ENCODE measurements at regions not wholly inside any gene's neighbourhood (a gene's known extent, or its start where the extent isn't known, plus 50 kb on each side); places are given as distances from the start of the nearest gene placed in this dataset.
A peak's percentile ranks its signal among the peaks of the same experiment; 100 is the strongest.

GRCh38 chr3:107927361-107928083 lies 163.3 kb downstream of the CD47 start:
- ChIA-PET POLR2A (interaction anchor here (0.9 kb wide), 1 partner anchor 496 kb away, joined by 3 read pairs; no protein-coding TSS in a partner anchor), CTCF (interaction anchor here (0.6 to 2.8 kb wide), 23 partner anchors 8 to 1109 kb away, joined by 3 to 10 read pairs (median 3); no protein-coding TSS in a partner anchor)
- ATAC-seq, result peak; percentile 92
- H3K4me1 Mint-ChIP-seq, result peaks cover 9 to 15% (median 13%) of the 10 kb centered on the region in 7 donors
- Histone ChIP-seq H3K9me3 (ENCODE audit: control insufficient read depth in 2 of 3, low read length in 3 of 3) (no peaks in the 10 kb centered on the region), H3K27me3 (ENCODE audit: control insufficient read depth in 2 of 2, insufficient read depth in 2 of 2, low read length in 2 of 2) (peaks cover 0 to under 1% of the 10 kb centered on the region in 2 donors), H3K4me1 (ENCODE audit: control insufficient read depth in 2 of 2, insufficient read depth in 2 of 2, low read length in 2 of 2) (peaks cover 5 to 6% of the 10 kb centered on the region in 2 donors), H3K4me3 (ENCODE audit: low read length) (peak overlapping the region; percentile 60), H3K27ac (ENCODE audit: low read depth, low read length) (no peak overlapping the region), H3K36me3 (ENCODE audit: control insufficient read depth in 2 of 3, insufficient read depth in 3 of 3, low read length in 3 of 3) (no peaks in the 10 kb centered on the region)
- peak overlapping the region; percentile 86 to 93 (median 89) for H3K4me3 Mint-ChIP-seq
- intact Hi-C loops (cut with micrococcal nuclease), result loop anchor here (1.0 to 5.0 kb wide), 15 partner anchors 50 to 691 kb away; partner anchors contain the start of genes BBX (in 1 of the 2), CD47 (in 1 of the 2) and IFT57 (in 1 of the 2)
- H3K9me3 Mint-ChIP-seq, result peaks cover 0 to under 1% (median 0%) of the 10 kb centered on the region in 11 donors
- peak; percentile 39 to 71 (median 57) for DNase-seq
- H3K27ac Mint-ChIP-seq, result peak overlapping the region in 5 of 9 donors; percentile 26 to 88 (median 64)
- no peaks in the 10 kb centered on the region for H3K36me3 Mint-ChIP-seq
- H3K27me3 Mint-ChIP-seq, result peaks cover 0 to 17% (median 4%) of the 10 kb centered on the region in 5 donors

- no peaks in the 10 kb centered on the region for H3K36me3 Mint-ChIP-seq
- DNase-seq (no peak), ATAC-seq (no peak)
- no peaks in the 10 kb centered on the region for H3K36me3 ChIP-seq (ENCODE audit: control insufficient read depth in 2 of 3, insufficient read depth in 3 of 3, low read length in 3 of 3)
- H3K4me3 Mint-ChIP-seq, result no peak overlapping the region
- POLR2A ChIA-PET, result no interaction called here
- no peak overlapping the region for H3K4me3 ChIP-seq (ENCODE audit: low read length)
- peak overlapping the region in 1 of 9 donors; percentile 11 for H3K27ac Mint-ChIP-seq
- CTCF ChIA-PET, result interaction anchor here (0.5 to 2.8 kb wide), 3 partner anchors 60 to 570 kb away, joined by 3 to 9 read pairs (median 3); no protein-coding TSS in a partner anchor
- peaks cover 0 to 17% (median 9%) of the 10 kb centered on the region in 5 donors for H3K27me3 Mint-ChIP-seq
- H3K4me1 ChIP-seq (ENCODE audit: control insufficient read depth in 2 of 2, insufficient read depth in 2 of 2, low read length in 2 of 2), result peaks cover 5 to 6% of the 10 kb centered on the region in 2 donors
- H3K9me3 ChIP-seq (ENCODE audit: control insufficient read depth in 2 of 3, low read length in 3 of 3), result no peaks in the 10 kb centered on the region
- intact Hi-C loops (cut with micrococcal nuclease), result loop anchor here (2.0 to 5.0 kb wide), 9 partner anchors 51 to 626 kb away; partner anchors contain the start of genes BBX (in 1 of the 2), CD47 (in 1 of the 2) and IFT57 (in 1 of the 2)
- no peak overlapping the region for H3K27ac ChIP-seq (ENCODE audit: low read depth, low read length)
- no peaks in the 10 kb centered on the region for H3K9me3 Mint-ChIP-seq
- peaks cover 9 to 15% (median 13%) of the 10 kb centered on the region in 7 donors for H3K4me1 Mint-ChIP-seq
- H3K27me3 ChIP-seq (ENCODE audit: control insufficient read depth in 2 of 2, insufficient read depth in 2 of 2, low read length in 2 of 2), result peaks cover 0 to 3% of the 10 kb centered on the region in 2 donors
Observed at GRCh38 chr3:107925851-107926250, 165.0 kb downstream of the CD47 start.

- H3K9me3 Mint-ChIP-seq, result no peaks in the 10 kb centered on the region
- H3K36me3 Mint-ChIP-seq, result peaks cover 0 to 5% (median 0%) of the 10 kb centered on the region in 5 donors
- ATAC-seq, result no peak
- Histone ChIP-seq H3K27me3 (ENCODE audit: control insufficient read depth in 2 of 2, insufficient read depth in 2 of 2, low read length in 2 of 2) (peaks cover 0 to 3% of the 10 kb centered on the region in 2 donors), H3K9me3 (ENCODE audit: control insufficient read depth in 2 of 3, low read length in 3 of 3) (no peaks in the 10 kb centered on the region), H3K36me3 (ENCODE audit: control insufficient read depth in 2 of 3, insufficient read depth in 3 of 3, low read length in 3 of 3) (no peaks in the 10 kb centered on the region), H3K27ac (ENCODE audit: low read depth, low read length) (no peak overlapping the region), H3K4me3 (ENCODE audit: low read length) (no peak overlapping the region), H3K4me1 (ENCODE audit: control insufficient read depth in 2 of 2, insufficient read depth in 2 of 2, low read length in 2 of 2) (no peaks in the 10 kb centered on the region)
- peaks cover 16 to 28% (median 23%) of the 10 kb centered on the region in 5 donors for H3K27me3 Mint-ChIP-seq
- no peak overlapping the region for H3K27ac Mint-ChIP-seq
- ChIA-PET POLR2A (no interaction called here), CTCF (no interaction called here)
- DNase-seq, result no peak
- H3K4me3 Mint-ChIP-seq, result no peak overlapping the region
- intact Hi-C loops (cut with micrococcal nuclease), result no loop called here
- peaks cover 0 to 2% (median 0%) of the 10 kb centered on the region in 7 donors for H3K4me1 Mint-ChIP-seq
Observed at GRCh38 chr3:107921038-107921437, 169.8 kb downstream of the CD47 start.

GRCh38 chr3:107920538-107920937 lies 170.3 kb downstream of the CD47 start:
- H3K36me3 ChIP-seq (ENCODE audit: control insufficient read depth in 2 of 3, insufficient read depth in 3 of 3, low read length in 3 of 3), result no peaks in the 10 kb centered on the region
- Mint-ChIP-seq H3K36me3 (peaks cover 0 to 5% (median 0%) of the 10 kb centered on the region in 5 donors), H3K27ac (no peak overlapping the region), H3K27me3 (peaks cover 16 to 27% (median 24%) of the 10 kb centered on the region in 5 donors), H3K9me3 (no peaks in the 10 kb centered on the region), H3K4me3 (no peak overlapping the region), H3K4me1 (no peaks in the 10 kb centered on the region)
- ChIA-PET POLR2A (no interaction called here), CTCF (no interaction called here)
- no peaks in the 10 kb centered on the region for H3K4me1 ChIP-seq (ENCODE audit: control insufficient read depth in 2 of 2, insufficient read depth in 2 of 2, low read length in 2 of 2)
- H3K27ac ChIP-seq (ENCODE audit: low read depth, low read length), result no peak overlapping the region
- no peak overlapping the region for H3K4me3 ChIP-seq (ENCODE audit: low read length)
- H3K9me3 ChIP-seq (ENCODE audit: control insufficient read depth in 2 of 3, low read length in 3 of 3), result no peaks in the 10 kb centered on the region
- intact Hi-C loops (cut with micrococcal nuclease), result no loop called here
- ATAC-seq (no peak), DNase-seq (no peak)
- peaks cover 0 to 3% of the 10 kb centered on the region in 2 donors for H3K27me3 ChIP-seq (ENCODE audit: control insufficient read depth in 2 of 2, insufficient read depth in 2 of 2, low read length in 2 of 2)

GRCh38 chr3:107919239-107919638 lies 171.6 kb downstream of the CD47 start:
- ATAC-seq (no peak), DNase-seq (no peak)
- H3K27me3 Mint-ChIP-seq, result peaks cover 21 to 32% (median 27%) of the 10 kb centered on the region in 5 donors
- Histone ChIP-seq H3K36me3 (ENCODE audit: control insufficient read depth in 2 of 3, insufficient read depth in 3 of 3, low read length in 3 of 3) (no peaks in the 10 kb centered on the region), H3K9me3 (ENCODE audit: control insufficient read depth in 2 of 3, low read length in 3 of 3) (no peaks in the 10 kb centered on the region), H3K4me3 (ENCODE audit: low read length) (no peak overlapping the region), H3K27ac (ENCODE audit: low read depth, low read length) (no peak overlapping the region), H3K4me1 (ENCODE audit: control insufficient read depth in 2 of 2, insufficient read depth in 2 of 2, low read length in 2 of 2) (no peaks in the 10 kb centered on the region), H3K27me3 (ENCODE audit: control insufficient read depth in 2 of 2, insufficient read depth in 2 of 2, low read length in 2 of 2) (peaks cover 0 to 3% of the 10 kb centered on the region in 2 donors)
- intact Hi-C loops (cut with micrococcal nuclease), result no loop called here
- H3K36me3 Mint-ChIP-seq, result peaks cover 0 to 5% (median 0%) of the 10 kb centered on the region in 5 donors
- H3K4me1 Mint-ChIP-seq, result no peaks in the 10 kb centered on the region
- ChIA-PET POLR2A (no interaction called here), CTCF (interaction anchor here (0.8 kb wide), 1 partner anchor 8 kb away, joined by 4 read pairs; no protein-coding TSS in a partner anchor)
- H3K9me3 Mint-ChIP-seq, result no peaks in the 10 kb centered on the region
- no peak overlapping the region for H3K27ac Mint-ChIP-seq
- H3K4me3 Mint-ChIP-seq, result no peak overlapping the region

GRCh38 chr3:107916171-107916570 lies 174.7 kb downstream of the CD47 start:
- no peaks in the 10 kb centered on the region for H3K27me3 ChIP-seq (ENCODE audit: control insufficient read depth in 2 of 2, insufficient read depth in 2 of 2, low read length in 2 of 2)
- H3K4me3 ChIP-seq (ENCODE audit: low read length), result no peak overlapping the region
- H3K4me1 Mint-ChIP-seq, result peaks cover 0 to 5% (median 4%) of the 10 kb centered on the region in 7 donors
- H3K27ac ChIP-seq (ENCODE audit: low read depth, low read length), result no peak overlapping the region
- no peaks in the 10 kb centered on the region for H3K9me3 Mint-ChIP-seq
- intact Hi-C loops (cut with micrococcal nuclease), result no loop called here
- no peak for DNase-seq
- ATAC-seq, result no peak
- peaks cover 0 to 4% of the 10 kb centered on the region in 2 donors for H3K4me1 ChIP-seq (ENCODE audit: control insufficient read depth in 2 of 2, insufficient read depth in 2 of 2, low read length in 2 of 2)
- H3K27me3 Mint-ChIP-seq, result peaks cover 20 to 29% (median 23%) of the 10 kb centered on the region in 5 donors
- H3K36me3 Mint-ChIP-seq, result peaks cover 0 to 5% (median 0%) of the 10 kb centered on the region in 5 donors
- ChIA-PET CTCF (no interaction called here), POLR2A (no interaction called here)
- no peak overlapping the region for H3K27ac Mint-ChIP-seq
- no peaks in the 10 kb centered on the region for H3K36me3 ChIP-seq (ENCODE audit: control insufficient read depth in 2 of 3, insufficient read depth in 3 of 3, low read length in 3 of 3)
- no peaks in the 10 kb centered on the region for H3K9me3 ChIP-seq (ENCODE audit: control insufficient read depth in 2 of 3, low read length in 3 of 3)
- H3K4me3 Mint-ChIP-seq, result no peak overlapping the region

Measured in naive thymus-derived CD4-positive, alpha-beta T cell (primary cell).